ENCODE measurements at regions not wholly inside any gene's neighbourhood (a gene's known extent, or its start where the extent isn't known, plus 50 kb on each side); places are given as distances from the start of the nearest gene placed in this dataset.

DNA sequence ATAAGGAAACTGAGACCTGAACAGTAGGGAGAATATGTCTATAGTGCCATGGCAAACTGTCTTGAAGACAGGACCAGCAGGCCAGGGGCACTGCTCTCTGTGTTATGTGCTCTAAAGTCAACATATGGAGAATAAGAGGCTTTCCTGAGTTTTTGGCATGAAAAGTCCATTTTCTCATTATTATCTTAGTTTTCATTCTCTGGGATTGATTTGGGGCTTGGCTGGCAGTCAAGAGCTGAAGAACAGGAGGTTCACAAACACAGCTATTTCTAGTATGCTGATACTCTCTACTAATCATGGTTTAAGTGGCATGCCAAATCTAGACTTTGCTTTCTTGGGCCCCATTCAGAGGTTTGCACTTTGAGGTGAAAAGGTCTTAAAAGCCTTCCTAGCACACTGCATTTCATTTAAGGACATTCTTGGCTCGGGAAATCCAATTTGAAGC is 404.4 kb downstream of the ZNF608 start:
- no peak overlapping the region for H3K4me3 ChIP-seq (ENCODE audit: control insufficient read depth in 1 of 7, extremely low read depth in 1 of 7, insufficient read depth in 4 of 7, low read depth in 2 of 7, low read length in 6 of 7)
- no peak overlapping the region for H3K27ac ChIP-seq (ENCODE audit: insufficient read depth in 1 of 2, low read depth in 1 of 2, low read length in 2 of 2, poor library complexity in 1 of 2, severe bottlenecking in 2 of 2)
- no peaks in the 10 kb centered on the region for H3K4me1 ChIP-seq (ENCODE audit: control extremely low read depth in 1 of 4, control insufficient read depth in 4 of 4, insufficient read depth in 4 of 4, low read length in 3 of 4)
- H3K36me3 ChIP-seq (ENCODE audit: control insufficient read depth in 4 of 4, insufficient read depth in 4 of 4, low read length in 3 of 4), result no peaks in the 10 kb centered on the region
- DNase-seq, result no peak
- no peaks in the 10 kb centered on the region for H3K9me3 ChIP-seq (ENCODE audit: control extremely low read depth in 1 of 5, control insufficient read depth in 4 of 5, insufficient read depth in 2 of 5, low read depth in 1 of 5, low read length in 4 of 5)
- ChIA-PET POLR2A (no interaction called here), CTCF (no interaction called here)
- no CpG with 5 or more reads among the region's 1 CpG for WGBS (ENCODE audit: insufficient coverage)
- H3K27me3 ChIP-seq (replicated peaks in 2 of 5; ENCODE audit: control insufficient read depth in 4 of 5, insufficient read depth in 5 of 5, low read length in 4 of 5), result no peaks in the 10 kb centered on the region

GRCh38 chr5:124341066-124341858 is 405.2 kb downstream of the ZNF608 start:
- 100% methylated on average over 3 of the region's 7 CpGs for WGBS (ENCODE audit: insufficient coverage)
- ChIA-PET POLR2A (no interaction called here), CTCF (no interaction called here)
- Histone ChIP-seq H3K9me3 (ENCODE audit: control extremely low read depth in 1 of 5, control insufficient read depth in 4 of 5, insufficient read depth in 2 of 5, low read depth in 1 of 5, low read length in 4 of 5) (no peaks in the 10 kb centered on the region), H3K36me3 (ENCODE audit: control insufficient read depth in 4 of 4, insufficient read depth in 4 of 4, low read length in 3 of 4) (no peaks in the 10 kb centered on the region), H3K4me1 (ENCODE audit: control extremely low read depth in 1 of 4, control insufficient read depth in 4 of 4, insufficient read depth in 4 of 4, low read length in 3 of 4) (no peaks in the 10 kb centered on the region), H3K27me3 (replicated peaks in 2 of 5; ENCODE audit: control insufficient read depth in 4 of 5, insufficient read depth in 5 of 5, low read length in 4 of 5) (no peaks in the 10 kb centered on the region), H3K4me3 (ENCODE audit: control insufficient read depth in 1 of 7, extremely low read depth in 1 of 7, insufficient read depth in 4 of 7, low read depth in 2 of 7, low read length in 6 of 7) (no peak overlapping the region), H3K27ac (ENCODE audit: insufficient read depth in 1 of 2, low read depth in 1 of 2, low read length in 2 of 2, poor library complexity in 1 of 2, severe bottlenecking in 2 of 2) (no peak overlapping the region)
- DNase-seq, result no peak

DNA sequence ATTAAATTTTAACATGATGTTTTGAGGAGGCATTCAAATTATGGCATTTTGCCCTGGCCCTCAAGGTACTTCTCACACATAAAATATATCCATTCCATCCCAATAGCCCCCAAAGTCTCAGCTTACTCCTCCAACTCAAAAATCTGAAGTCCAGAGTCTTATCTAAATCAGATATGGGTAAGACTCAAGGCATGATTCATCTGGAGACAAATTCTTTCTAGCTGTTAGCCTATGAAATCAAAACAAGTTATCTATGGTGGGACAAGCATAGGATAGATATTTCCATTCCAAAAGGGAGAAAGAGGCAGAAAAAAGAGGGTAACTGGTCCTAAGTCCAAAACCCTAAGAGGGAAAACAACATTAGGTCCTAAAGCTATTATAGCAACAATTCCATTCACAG is 408.4 kb downstream of the ZNF608 start:
- no peak overlapping the region for H3K4me3 ChIP-seq (ENCODE audit: control insufficient read depth in 1 of 7, extremely low read depth in 1 of 7, insufficient read depth in 4 of 7, low read depth in 2 of 7, low read length in 6 of 7)
- H3K4me1 ChIP-seq (ENCODE audit: control extremely low read depth in 1 of 4, control insufficient read depth in 4 of 4, insufficient read depth in 4 of 4, low read length in 3 of 4), result no peaks in the 10 kb centered on the region
- peaks cover 0 to 3% (median 0%) of the 10 kb centered on the region in 5 experiments for H3K9me3 ChIP-seq (ENCODE audit: control extremely low read depth in 1 of 5, control insufficient read depth in 4 of 5, insufficient read depth in 2 of 5, low read depth in 1 of 5, low read length in 4 of 5)
- no peaks in the 10 kb centered on the region for H3K27me3 ChIP-seq (replicated peaks in 2 of 5; ENCODE audit: control insufficient read depth in 4 of 5, insufficient read depth in 5 of 5, low read length in 4 of 5)
- ChIA-PET CTCF (interaction anchor here (1.4 kb wide), 1 partner anchor 11 kb away, joined by 3 read pairs; no protein-coding TSS in a partner anchor), POLR2A (no interaction called here)
- H3K27ac ChIP-seq (ENCODE audit: insufficient read depth in 1 of 2, low read depth in 1 of 2, low read length in 2 of 2, poor library complexity in 1 of 2, severe bottlenecking in 2 of 2), result no peak overlapping the region
- no peaks in the 10 kb centered on the region for H3K36me3 ChIP-seq (ENCODE audit: control insufficient read depth in 4 of 4, insufficient read depth in 4 of 4, low read length in 3 of 4)
- no peak for DNase-seq

GRCh38 chr5:124333298-124333979 is 413.0 kb downstream of the ZNF608 start:
- Histone ChIP-seq H3K36me3 (ENCODE audit: control insufficient read depth in 4 of 4, insufficient read depth in 4 of 4, low read length in 3 of 4) (no peaks in the 10 kb centered on the region), H3K27ac (ENCODE audit: insufficient read depth in 1 of 2, low read depth in 1 of 2, low read length in 2 of 2, poor library complexity in 1 of 2, severe bottlenecking in 2 of 2) (no peak overlapping the region), H3K27me3 (replicated peaks in 2 of 5; ENCODE audit: control insufficient read depth in 4 of 5, insufficient read depth in 5 of 5, low read length in 4 of 5) (no peaks in the 10 kb centered on the region), H3K4me3 (ENCODE audit: control insufficient read depth in 1 of 7, extremely low read depth in 1 of 7, insufficient read depth in 4 of 7, low read depth in 2 of 7, low read length in 6 of 7) (no peak overlapping the region), H3K9me3 (ENCODE audit: control extremely low read depth in 1 of 5, control insufficient read depth in 4 of 5, insufficient read depth in 2 of 5, low read depth in 1 of 5, low read length in 4 of 5) (peaks cover 0 to 13% (median 0%) of the 10 kb centered on the region in 5 experiments), H3K4me1 (ENCODE audit: control extremely low read depth in 1 of 4, control insufficient read depth in 4 of 4, insufficient read depth in 4 of 4, low read length in 3 of 4) (no peaks in the 10 kb centered on the region)
- DNase-seq, result no peak
- CTCF ChIA-PET, result no interaction called here
- whole genome bisulfite sequencing (ENCODE audit: insufficient coverage), result 92% methylated on average over 3 of the region's 4 CpGs
- POLR2A ChIA-PET, result no interaction called here

- Histone ChIP-seq H3K9me3 (ENCODE audit: control extremely low read depth in 1 of 5, control insufficient read depth in 4 of 5, insufficient read depth in 2 of 5, low read depth in 1 of 5, low read length in 4 of 5) (peaks cover 0 to 13% (median 0%) of the 10 kb centered on the region in 5 experiments), H3K36me3 (ENCODE audit: control insufficient read depth in 4 of 4, insufficient read depth in 4 of 4, low read length in 3 of 4) (no peaks in the 10 kb centered on the region), H3K4me3 (ENCODE audit: control insufficient read depth in 1 of 7, extremely low read depth in 1 of 7, insufficient read depth in 4 of 7, low read depth in 2 of 7, low read length in 6 of 7) (no peak overlapping the region), H3K27ac (ENCODE audit: insufficient read depth in 1 of 2, low read depth in 1 of 2, low read length in 2 of 2, poor library complexity in 1 of 2, severe bottlenecking in 2 of 2) (no peak overlapping the region), H3K27me3 (replicated peaks in 2 of 5; ENCODE audit: control insufficient read depth in 4 of 5, insufficient read depth in 5 of 5, low read length in 4 of 5) (no peaks in the 10 kb centered on the region), H3K4me1 (ENCODE audit: control extremely low read depth in 1 of 4, control insufficient read depth in 4 of 4, insufficient read depth in 4 of 4, low read length in 3 of 4) (no peaks in the 10 kb centered on the region)
- ChIA-PET CTCF (no interaction called here), POLR2A (no interaction called here)
- 86% methylated on average over 1 of the region's 3 CpGs for WGBS (ENCODE audit: insufficient coverage)
- no peak for DNase-seq
These were observed 414.2 kb downstream of the ZNF608 start for GRCh38 chr5:124332273-124332672.

DNA sequence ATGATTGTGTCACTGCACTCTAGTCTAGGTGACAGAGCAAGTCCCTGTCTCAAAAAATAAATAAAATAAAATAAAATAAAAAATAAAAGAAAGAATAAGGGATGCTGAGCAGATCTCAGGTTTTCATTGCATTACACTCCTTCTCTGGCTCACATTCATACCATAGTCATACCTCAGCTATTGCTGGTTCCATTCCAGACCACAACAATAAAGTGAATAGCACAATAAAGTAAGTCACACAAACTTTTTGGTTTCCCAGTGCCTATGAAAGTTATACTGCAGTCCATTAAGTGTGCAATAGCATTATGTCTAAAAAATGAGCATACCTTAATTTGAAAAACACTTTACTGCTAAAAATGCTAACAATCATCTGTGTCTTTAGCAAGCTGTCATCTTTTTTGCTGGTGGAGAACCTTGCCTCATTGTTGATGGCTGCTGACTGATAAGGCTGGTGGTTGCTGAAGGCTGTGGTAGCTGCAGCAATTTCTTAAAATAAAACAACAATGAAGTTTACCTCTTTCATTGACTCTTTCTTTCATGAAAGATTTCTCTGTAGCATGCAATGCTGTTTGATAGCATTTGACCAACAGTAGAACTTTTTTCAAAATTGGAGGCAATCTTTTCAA is 415.7 kb downstream of the ZNF608 start:
- H3K4me1 ChIP-seq (ENCODE audit: control extremely low read depth in 1 of 4, control insufficient read depth in 4 of 4, insufficient read depth in 4 of 4, low read length in 3 of 4), result no peaks in the 10 kb centered on the region
- no peak overlapping the region for H3K4me3 ChIP-seq (ENCODE audit: control insufficient read depth in 1 of 7, extremely low read depth in 1 of 7, insufficient read depth in 4 of 7, low read depth in 2 of 7, low read length in 6 of 7)
- H3K27ac ChIP-seq (ENCODE audit: insufficient read depth in 1 of 2, low read depth in 1 of 2, low read length in 2 of 2, poor library complexity in 1 of 2, severe bottlenecking in 2 of 2), result no peak overlapping the region
- H3K9me3 ChIP-seq (ENCODE audit: control extremely low read depth in 1 of 5, control insufficient read depth in 4 of 5, insufficient read depth in 2 of 5, low read depth in 1 of 5, low read length in 4 of 5), result peaks cover 0 to 13% (median 0%) of the 10 kb centered on the region in 5 experiments
- no peak for DNase-seq
- POLR2A ChIA-PET, result no interaction called here
- CTCF ChIA-PET, result no interaction called here
- no peaks in the 10 kb centered on the region for H3K27me3 ChIP-seq (replicated peaks in 2 of 5; ENCODE audit: control insufficient read depth in 4 of 5, insufficient read depth in 5 of 5, low read length in 4 of 5)
- no peaks in the 10 kb centered on the region for H3K36me3 ChIP-seq (ENCODE audit: control insufficient read depth in 4 of 4, insufficient read depth in 4 of 4, low read length in 3 of 4)

- DNase-seq, result no peak
- H3K4me3 ChIP-seq (ENCODE audit: control insufficient read depth in 1 of 7, extremely low read depth in 1 of 7, insufficient read depth in 4 of 7, low read depth in 2 of 7, low read length in 6 of 7), result no peak overlapping the region
- no peaks in the 10 kb centered on the region for H3K36me3 ChIP-seq (ENCODE audit: control insufficient read depth in 4 of 4, insufficient read depth in 4 of 4, low read length in 3 of 4)
- H3K27me3 ChIP-seq (replicated peaks in 2 of 5; ENCODE audit: control insufficient read depth in 4 of 5, insufficient read depth in 5 of 5, low read length in 4 of 5), result no peaks in the 10 kb centered on the region
- peaks cover 0 to 11% (median 0%) of the 10 kb centered on the region in 5 experiments for H3K9me3 ChIP-seq (ENCODE audit: control extremely low read depth in 1 of 5, control insufficient read depth in 4 of 5, insufficient read depth in 2 of 5, low read depth in 1 of 5, low read length in 4 of 5)
- ChIA-PET POLR2A (no interaction called here), CTCF (no interaction called here)
- H3K4me1 ChIP-seq (ENCODE audit: control extremely low read depth in 1 of 4, control insufficient read depth in 4 of 4, insufficient read depth in 4 of 4, low read length in 3 of 4), result no peaks in the 10 kb centered on the region
- no peak overlapping the region for H3K27ac ChIP-seq (ENCODE audit: insufficient read depth in 1 of 2, low read depth in 1 of 2, low read length in 2 of 2, poor library complexity in 1 of 2, severe bottlenecking in 2 of 2)
These were observed 418.2 kb downstream of the ZNF608 start for GRCh38 chr5:124328201-124328600.

Measured in common myeloid progenitor, CD34-positive (primary cell).